Gastrocnemius medialis (tissue), 4 donors: ENCODE measurements at regions not wholly inside any gene's neighbourhood (a gene's known extent, or its start where the extent isn't known, plus 50 kb on each side); places are given as distances from the start of the nearest gene placed in this dataset.

ENCODE experiments used
- POLR2A ChIP-seq, 2 donors: fragments of 450-650 bp; IDR thresholded peaks; one replicate each; pipeline ENCODE4 v1.6.1; 2017; ENCODE audit warnings: antibody characterized with exemption in 2 of 2, mild to moderate bottlenecking in 2 of 2, moderate library complexity in 2 of 2
- TF ChIP-seq, protein P1 (sequence below), 5 experiments: fragments of 450-650 bp in 3 of 5; fragments of 200-600 bp in 2 of 5; sonication (generic) in 2 of 5; IDR thresholded peaks in 4 of 5; conservative IDR thresholded peaks in 1 of 5; 1 replicate in 4 of 5; 2 replicates in 1 of 5; pipeline ENCODE4 v1.5.1; 2016 to 2019; ENCODE audit warnings: antibody characterized with exemption in 5 of 5, mild to moderate bottlenecking in 3 of 5, moderate library complexity in 3 of 5

DNA sequence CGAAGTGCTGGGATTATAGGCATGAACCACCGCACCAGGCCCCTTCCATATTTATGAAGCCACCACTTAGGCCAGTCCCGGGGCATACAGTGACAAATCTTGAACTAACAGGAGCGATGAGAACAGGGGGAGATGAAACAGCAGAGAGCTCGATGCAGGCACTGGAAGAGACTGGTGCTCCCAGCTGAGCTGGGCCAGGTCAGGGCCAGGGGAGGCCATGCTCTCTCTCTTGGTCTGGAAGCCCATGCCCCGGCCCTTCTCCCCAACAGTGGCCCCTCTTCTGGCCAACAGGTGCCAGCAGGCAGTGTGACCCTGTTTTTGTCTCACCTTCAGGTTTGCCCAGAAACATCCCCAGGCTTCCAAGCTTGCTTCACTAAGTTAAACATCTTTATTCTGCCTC, 269.9 kb upstream of the C1orf174 start:
- TF ChIP-seq, protein P1, sequence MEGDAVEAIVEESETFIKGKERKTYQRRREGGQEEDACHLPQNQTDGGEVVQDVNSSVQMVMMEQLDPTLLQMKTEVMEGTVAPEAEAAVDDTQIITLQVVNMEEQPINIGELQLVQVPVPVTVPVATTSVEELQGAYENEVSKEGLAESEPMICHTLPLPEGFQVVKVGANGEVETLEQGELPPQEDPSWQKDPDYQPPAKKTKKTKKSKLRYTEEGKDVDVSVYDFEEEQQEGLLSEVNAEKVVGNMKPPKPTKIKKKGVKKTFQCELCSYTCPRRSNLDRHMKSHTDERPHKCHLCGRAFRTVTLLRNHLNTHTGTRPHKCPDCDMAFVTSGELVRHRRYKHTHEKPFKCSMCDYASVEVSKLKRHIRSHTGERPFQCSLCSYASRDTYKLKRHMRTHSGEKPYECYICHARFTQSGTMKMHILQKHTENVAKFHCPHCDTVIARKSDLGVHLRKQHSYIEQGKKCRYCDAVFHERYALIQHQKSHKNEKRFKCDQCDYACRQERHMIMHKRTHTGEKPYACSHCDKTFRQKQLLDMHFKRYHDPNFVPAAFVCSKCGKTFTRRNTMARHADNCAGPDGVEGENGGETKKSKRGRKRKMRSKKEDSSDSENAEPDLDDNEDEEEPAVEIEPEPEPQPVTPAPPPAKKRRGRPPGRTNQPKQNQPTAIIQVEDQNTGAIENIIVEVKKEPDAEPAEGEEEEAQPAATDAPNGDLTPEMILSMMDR (IDR thresholded peaks at IDR 0.05 in 4 of 5, conservative IDR thresholded peaks at IDR 0.05 in 1 of 5) = no peak
- no peak for TF ChIP-seq POLR2A (IDR thresholded peaks at IDR 0.05)
